WTC11 (cell line): ENCODE measurements at regions not wholly inside any gene's neighbourhood (a gene's known extent, or its start where the extent isn't known, plus 50 kb on each side); places are given as distances from the start of the nearest gene placed in this dataset.

ENCODE experiments used
- ATF2 ChIP-seq: sonication (generic); formaldehyde crosslinking; IDR thresholded peaks from 2 replicates; pipeline ENCODE4 v1.8.1; 2022; ENCODE audit warnings: low read depth, missing genetic modification reagents, borderline replicate concordance
- CTCF ChIP-seq: fragments of 200-600 bp; IDR thresholded peaks from 2 replicates; pipeline ENCODE4 v1.8.0; 2022; ENCODE audit warnings: antibody characterized with exemption
- ZNF263 ChIP-seq: sonication (generic); formaldehyde crosslinking; IDR thresholded peaks from 2 replicates; pipeline ENCODE4 v1.8.1; 2022; ENCODE audit warnings: low read depth, mild to moderate bottlenecking, moderate library complexity, missing genetic modification reagents

GRCh38 chr12:77540097-77540496 lies 290.6 kb upstream of the NAV3 start:
- no peak for TF ChIP-seq ATF2 (CRISPR knock-in tag)
- TF ChIP-seq CTCF: no peak
- TF ChIP-seq ZNF263 (CRISPR knock-in tag): no peak
